AG04450 (cell line): ENCODE measurements at regions not wholly inside any gene's neighbourhood (a gene's known extent, or its start where the extent isn't known, plus 50 kb on each side); places are given as distances from the start of the nearest gene placed in this dataset.

ENCODE experiments used
- CTCF ChIA-PET: fragments of 300-600, 350-600 bp; formaldehyde crosslinking; extraction: SDS; loops from one replicate; lab custom pipeline; 2022; ENCODE audit warnings: antibody characterized with exemption, inconsistent platforms; lab: Charles Lee
- POLR2A ChIA-PET: fragments of 350-600 bp; formaldehyde crosslinking; extraction: SDS; loops from one replicate; lab custom pipeline; 2021; ENCODE audit warnings: antibody characterized with exemption, inconsistent platforms; lab: Yijun Ruan, JAX
- DNase-seq: peaks from one replicate; pipeline ENCODE4 v3.0.0-alpha.2; 2011; ENCODE audit warnings: low read depth, low spot score
- H3K27ac ChIP-seq: one replicate; pipeline ENCODE4 v1.5.1; 2012; ENCODE audit warnings: low read depth, low read length, control low read depth
- H3K27me3 ChIP-seq: one replicate; pipeline ENCODE4 v1.6.0; 2012; ENCODE audit warnings: low read length; ENCODE audit not compliant: control insufficient read depth, insufficient read depth
- H3K4me3 ChIP-seq: 2 replicates; pipeline ENCODE4 v1.5.1; 2011; ENCODE audit warnings: mild to moderate bottlenecking, low read depth, low read length, control low read depth
- H3K9me3 ChIP-seq: 2 replicates; pipeline ENCODE4 v1.5.1; 2012; ENCODE audit warnings: low read length; ENCODE audit not compliant: control insufficient read depth, insufficient read depth
- TF ChIP-seq, protein P1 (sequence below): IDR thresholded peaks from 2 replicates; pipeline ENCODE4 v1.5.1; 2011; ENCODE audit warnings: low read depth, low read length, control low read depth, inconsistent platforms

DNA sequence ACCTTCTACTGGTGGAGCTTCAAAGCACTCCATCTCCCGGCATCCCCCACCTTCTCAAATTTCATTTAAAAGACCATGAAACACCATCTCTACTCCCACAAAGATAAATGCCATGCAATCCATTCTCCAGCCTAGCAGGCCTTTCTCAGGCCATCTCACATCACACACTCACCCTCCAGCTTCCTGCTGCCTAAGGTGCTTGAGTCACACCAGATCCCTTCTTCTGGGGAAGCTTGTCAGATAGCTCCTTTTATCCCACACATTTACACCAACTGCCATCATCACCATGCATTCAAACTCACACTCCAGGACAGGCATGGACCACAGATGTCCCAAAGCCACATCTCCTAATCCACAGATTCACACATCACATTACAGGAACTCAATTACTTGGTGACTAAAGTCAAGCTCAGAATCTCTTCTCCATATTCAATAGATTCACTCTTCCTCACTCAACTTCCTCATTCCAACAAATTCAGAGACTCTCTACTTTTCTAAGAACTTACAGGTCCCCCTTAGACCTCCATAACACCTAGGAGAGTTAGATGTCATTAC is 292.5 kb downstream of the TNS1 start:
- TF ChIP-seq, protein P1, sequence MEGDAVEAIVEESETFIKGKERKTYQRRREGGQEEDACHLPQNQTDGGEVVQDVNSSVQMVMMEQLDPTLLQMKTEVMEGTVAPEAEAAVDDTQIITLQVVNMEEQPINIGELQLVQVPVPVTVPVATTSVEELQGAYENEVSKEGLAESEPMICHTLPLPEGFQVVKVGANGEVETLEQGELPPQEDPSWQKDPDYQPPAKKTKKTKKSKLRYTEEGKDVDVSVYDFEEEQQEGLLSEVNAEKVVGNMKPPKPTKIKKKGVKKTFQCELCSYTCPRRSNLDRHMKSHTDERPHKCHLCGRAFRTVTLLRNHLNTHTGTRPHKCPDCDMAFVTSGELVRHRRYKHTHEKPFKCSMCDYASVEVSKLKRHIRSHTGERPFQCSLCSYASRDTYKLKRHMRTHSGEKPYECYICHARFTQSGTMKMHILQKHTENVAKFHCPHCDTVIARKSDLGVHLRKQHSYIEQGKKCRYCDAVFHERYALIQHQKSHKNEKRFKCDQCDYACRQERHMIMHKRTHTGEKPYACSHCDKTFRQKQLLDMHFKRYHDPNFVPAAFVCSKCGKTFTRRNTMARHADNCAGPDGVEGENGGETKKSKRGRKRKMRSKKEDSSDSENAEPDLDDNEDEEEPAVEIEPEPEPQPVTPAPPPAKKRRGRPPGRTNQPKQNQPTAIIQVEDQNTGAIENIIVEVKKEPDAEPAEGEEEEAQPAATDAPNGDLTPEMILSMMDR, result no peak
- CTCF ChIA-PET, result interaction anchor here (0.5 to 4.4 kb wide), 5 partner anchors 10 to 198 kb away, joined by 3 to 78 read pairs (median 3); no protein-coding TSS in a partner anchor
- POLR2A ChIA-PET, result interaction anchor here (0.6 to 1.7 kb wide), 3 partner anchors 293 to 1017 kb away, joined by 3 to 8 read pairs (median 5); partner anchors contain the start of gene IGFBP5
- H3K27ac ChIP-seq, result no peak overlapping the region
- H3K27me3 ChIP-seq, result no peaks in the 10 kb centered on the region
- no peak overlapping the region for H3K4me3 ChIP-seq
- DNase-seq, result peak; percentile 29
- peaks cover under 1% of the 10 kb centered on the region for H3K9me3 ChIP-seq

DNA sequence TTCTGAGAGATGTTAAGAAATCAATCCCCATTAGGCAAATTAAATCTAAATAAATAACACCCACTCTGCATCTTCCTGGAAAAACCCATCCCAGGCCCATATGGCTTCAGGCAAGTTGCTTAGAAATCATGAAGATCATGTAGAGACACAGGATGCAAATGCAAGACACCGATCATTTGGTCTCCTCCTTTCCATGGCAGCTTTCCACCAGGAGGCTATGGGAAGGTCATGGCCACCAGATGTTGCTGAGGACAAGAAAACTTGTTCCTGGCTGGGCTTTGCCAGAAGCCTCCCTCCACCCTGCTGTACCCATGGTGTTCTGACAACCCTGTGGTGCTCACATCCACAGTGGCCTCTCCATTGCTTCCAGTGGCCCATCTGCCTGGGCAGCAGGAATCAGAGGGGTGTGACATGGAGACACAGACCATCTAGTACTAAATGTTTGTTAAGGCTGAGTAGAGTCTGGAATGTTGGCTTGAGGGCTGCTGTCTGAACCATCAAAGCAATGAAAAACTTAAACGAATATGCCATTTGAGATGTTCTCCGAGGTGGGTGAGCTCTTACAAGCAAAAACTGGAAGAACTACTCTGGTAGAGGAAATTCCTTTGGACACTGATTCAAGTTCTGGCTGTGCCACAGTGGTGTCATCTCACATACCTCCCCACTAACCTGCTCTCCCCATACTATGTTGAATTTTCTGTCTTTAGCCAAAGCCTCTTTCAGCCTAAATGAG is 293.2 kb downstream of the TNS1 start:
- ChIA-PET POLR2A (interaction anchor here (0.6 to 1.7 kb wide), 3 partner anchors 292 to 1016 kb away, joined by 3 to 8 read pairs (median 5); partner anchors contain the start of gene IGFBP5), CTCF (interaction anchor here (0.5 to 4.4 kb wide), 4 partner anchors 10 to 197 kb away, joined by 3 to 78 read pairs (median 3); no protein-coding TSS in a partner anchor)

DNA sequence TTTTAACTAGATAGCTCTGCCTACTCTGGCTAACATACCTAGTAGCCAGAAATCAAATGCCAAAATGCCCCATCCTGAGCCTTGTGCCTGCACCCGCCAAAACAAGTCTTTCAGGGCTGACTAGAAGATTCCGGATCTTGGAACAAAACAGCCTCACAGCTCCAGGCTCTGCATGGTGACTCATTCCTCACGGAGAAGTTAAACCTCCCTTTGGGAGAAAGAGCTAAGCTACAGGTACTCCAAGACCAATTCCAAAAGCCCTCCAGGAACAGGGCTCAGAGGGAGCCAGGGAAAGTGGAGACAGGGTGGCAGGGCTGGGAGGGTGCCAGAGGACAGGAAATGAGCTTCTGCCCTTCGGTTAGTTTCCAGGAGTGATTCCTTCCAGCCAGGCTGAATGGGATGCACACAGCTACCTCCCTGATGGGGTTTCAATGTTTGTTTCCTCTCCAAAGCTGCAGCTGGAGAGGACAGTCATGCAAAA is 295.6 kb downstream of the TNS1 start:
- TF ChIP-seq, protein P1, result no peak
- H3K27ac ChIP-seq, result peak overlapping the region; percentile 31
- CTCF ChIA-PET, result interaction anchor here (1.3 kb wide), 1 partner anchor 57 kb away, joined by 6 read pairs; no protein-coding TSS in a partner anchor
- H3K27me3 ChIP-seq, result no peaks in the 10 kb centered on the region
- H3K9me3 ChIP-seq, result no peaks in the 10 kb centered on the region
- POLR2A ChIA-PET, result no interaction called here
- no peak for DNase-seq
- no peak overlapping the region for H3K4me3 ChIP-seq

More for the DNA sequence above, 293.2 kb downstream of the TNS1 start:
- Histone ChIP-seq H3K27ac (no peak overlapping the region), H3K4me3 (no peak overlapping the region), H3K27me3 (no peaks in the 10 kb centered on the region), H3K9me3 (no peaks in the 10 kb centered on the region)
- DNase-seq, result no peak
- TF ChIP-seq, protein P1, result no peak

DNA sequence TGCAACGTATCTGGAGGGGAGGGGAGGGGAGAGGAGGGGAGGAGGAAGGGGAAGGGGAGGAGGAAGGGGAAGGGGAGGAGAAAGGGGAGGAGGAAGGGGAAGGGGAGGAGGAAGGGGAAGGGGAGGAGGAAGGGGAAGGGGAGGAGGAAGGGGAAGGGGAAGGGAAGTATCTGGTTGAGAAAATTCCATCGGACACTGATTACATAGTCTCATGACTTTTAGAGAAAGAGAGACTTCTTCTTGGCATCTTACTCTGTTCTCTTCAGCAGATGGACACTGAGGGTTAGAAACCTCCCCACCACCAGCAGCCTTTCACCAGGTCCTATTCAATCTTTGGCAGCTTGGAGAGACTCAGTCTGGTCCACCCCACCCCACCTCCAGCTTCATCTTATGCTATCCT is 296.3 kb downstream of the TNS1 start:
- no peak for DNase-seq
- Histone ChIP-seq H3K9me3 (no peaks in the 10 kb centered on the region), H3K27me3 (no peaks in the 10 kb centered on the region), H3K27ac (no peak overlapping the region), H3K4me3 (no peak overlapping the region)
- ChIA-PET CTCF (interaction anchor here (1.3 kb wide), 1 partner anchor 56 kb away, joined by 6 read pairs; no protein-coding TSS in a partner anchor), POLR2A (interaction anchor here (0.6 kb wide), 1 partner anchor 1011 kb away, joined by 4 read pairs; the partner anchor contains the start of gene IGFBP5)
- TF ChIP-seq, protein P1, result no peak
